Mesendoderm (in vitro differentiated cells): ENCODE measurements at regions not wholly inside any gene's neighbourhood (a gene's known extent, or its start where the extent isn't known, plus 50 kb on each side); places are given as distances from the start of the nearest gene placed in this dataset.

Experiments
- DNase-seq: peaks from one replicate; pipeline ENCODE4 v3.0.0; 2013
- H2AK5ac ChIP-seq: 2 replicates; pipeline ENCODE4 v1.6.1; 2013; ENCODE audit warnings: low read length, inconsistent platforms
- H2BK120ac ChIP-seq: 2 replicates; pipeline ENCODE4 v1.6.1; 2013; ENCODE audit warnings: low read depth, mild to moderate bottlenecking, low read length, moderate library complexity, mixed read lengths
- H2BK15ac ChIP-seq: replicated peaks from 2 replicates; pipeline ENCODE4 v1.6.1; 2013; ENCODE audit warnings: low read depth, mild to moderate bottlenecking, moderate library complexity
- H2BK5ac ChIP-seq: 2 replicates; pipeline ENCODE4 v1.6.1; 2013; ENCODE audit warnings: low read length, inconsistent platforms
- H3K18ac ChIP-seq: 2 replicates; pipeline ENCODE4 v1.6.1; 2013; ENCODE audit warnings: mild to moderate bottlenecking, low read length, mixed read lengths
- H3K23ac ChIP-seq: one replicate; pipeline ENCODE4 v1.6.1; 2013; ENCODE audit warnings: low read length
- H3K27ac ChIP-seq: 2 replicates; pipeline ENCODE4 v1.5.1; 2013; ENCODE audit warnings: low read depth, mild to moderate bottlenecking, inconsistent platforms, low read length, moderate library complexity
- H3K27me3 ChIP-seq: 2 replicates; pipeline ENCODE4 v1.6.1; 2013; ENCODE audit warnings: low read length, control low read depth, mild to moderate bottlenecking, inconsistent platforms; ENCODE audit not compliant: insufficient read depth, poor library complexity
- H3K36me3 ChIP-seq: 2 replicates; pipeline ENCODE4 v1.6.1; 2013; ENCODE audit warnings: low read length, inconsistent platforms; ENCODE audit not compliant: control insufficient read depth, insufficient read depth
- H3K4ac ChIP-seq: one replicate; pipeline ENCODE4 v1.6.1; 2013; ENCODE audit warnings: low read depth, mild to moderate bottlenecking, low read length, moderate library complexity
- H3K4me1 ChIP-seq: 2 replicates; pipeline ENCODE4 v1.6.1; 2013; ENCODE audit warnings: low read depth, low read length, inconsistent platforms; ENCODE audit not compliant: control insufficient read depth
- H3K4me2 ChIP-seq: 2 replicates; pipeline ENCODE4 v1.6.1; 2013; ENCODE audit warnings: low read length
- H3K4me3 ChIP-seq: 2 replicates; pipeline ENCODE4 v1.5.1; 2013; ENCODE audit warnings: mild to moderate bottlenecking, low read length
- H3K56ac ChIP-seq: one replicate; pipeline ENCODE4 v1.6.1; 2013; ENCODE audit warnings: low read length
- H3K79me1 ChIP-seq: 2 replicates; pipeline ENCODE4 v1.6.1; 2013; ENCODE audit warnings: low read length, inconsistent platforms
- H3K79me2 ChIP-seq: 2 replicates; pipeline ENCODE4 v1.6.1; 2013; ENCODE audit warnings: mild to moderate bottlenecking, low read length; ENCODE audit not compliant: control insufficient read depth, insufficient read depth
- H3K9ac ChIP-seq: 2 replicates; pipeline ENCODE4 v1.6.1; 2013; ENCODE audit warnings: low read length, inconsistent platforms
- H4K5ac ChIP-seq: one replicate; pipeline ENCODE4 v1.6.1; 2013; ENCODE audit warnings: low read length
- H4K8ac ChIP-seq: one replicate; pipeline ENCODE4 v1.6.1; 2013; ENCODE audit warnings: low read depth, mild to moderate bottlenecking, control low read depth, low read length, moderate library complexity
- WGBS: extraction: QIAGEN DNeasy Blood & Tissue Kit; methylation state at CpG from one replicate; pipeline ENCODE4 v1.1.7; 2013; ENCODE audit warnings: low lambda C conversion rate, missing lambda C conversion rate; ENCODE audit not compliant: insufficient coverage; ENCODE audit errors: extremely low coverage; 5-methylcytosine and 5-hydroxymethylcytosine counted together

DNA sequence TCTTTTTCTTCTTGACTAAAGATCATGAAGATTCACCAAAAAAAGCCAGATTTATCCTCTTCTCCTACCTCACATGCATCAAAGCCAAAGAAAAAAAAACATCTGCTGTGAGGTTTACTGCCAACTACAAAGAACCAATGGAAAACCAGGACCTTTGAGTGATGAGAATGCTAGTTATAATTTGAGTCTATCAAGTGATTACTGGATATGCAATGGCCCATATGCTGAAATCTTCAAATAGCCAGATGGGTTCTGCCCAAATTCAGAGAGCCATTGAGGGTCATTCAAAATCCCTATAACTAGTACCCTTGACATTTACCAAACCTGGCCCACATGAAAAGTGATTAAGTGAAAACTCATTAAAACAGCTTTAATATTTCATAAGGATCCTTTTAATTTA, 78.4 kb upstream of the ACO1 start:
- Histone ChIP-seq H3K36me3 (no peaks in the 10 kb centered on the region), H3K9ac (no peak overlapping the region), H3K4me3 (no peak overlapping the region), H4K5ac (no peak overlapping the region), H3K27ac (no peak overlapping the region), H3K79me1 (no peaks in the 10 kb centered on the region), H2AK5ac (no peak overlapping the region), H2BK15ac (no peak overlapping the region), H3K79me2 (no peaks in the 10 kb centered on the region), H3K4ac (no peak overlapping the region), H2BK120ac (no peak overlapping the region), H3K18ac (no peak overlapping the region), H3K56ac (no peak overlapping the region), H3K4me2 (no peak overlapping the region), H3K4me1 (no peaks in the 10 kb centered on the region), H3K27me3 (no peaks in the 10 kb centered on the region), H4K8ac (no peak overlapping the region), H3K23ac (no peak overlapping the region), H2BK5ac (no peak overlapping the region)
- DNase-seq = no peak

GRCh38 chr9:32319312-32319929, 65.0 kb upstream of the ACO1 start:
- no peak overlapping the region for H4K8ac ChIP-seq
- no peak overlapping the region for H2BK5ac ChIP-seq
- no CpG with 5 or more reads among the region's 4 CpGs for WGBS
- no peak overlapping the region for H3K9ac ChIP-seq
- H3K4me3 ChIP-seq = no peak overlapping the region
- no peak overlapping the region for H3K18ac ChIP-seq
- no peak overlapping the region for H2BK15ac ChIP-seq
- H3K27ac ChIP-seq = no peak overlapping the region
- H3K79me1 ChIP-seq = no peaks in the 10 kb centered on the region
- no peaks in the 10 kb centered on the region for H3K27me3 ChIP-seq
- no peak overlapping the region for H3K23ac ChIP-seq
- no peak overlapping the region for H4K5ac ChIP-seq
- no peaks in the 10 kb centered on the region for H3K79me2 ChIP-seq
- no peak overlapping the region for H3K4ac ChIP-seq
- no peak overlapping the region for H2AK5ac ChIP-seq
- no peak overlapping the region for H2BK120ac ChIP-seq
- no peaks in the 10 kb centered on the region for H3K4me1 ChIP-seq
- no peak for DNase-seq
- H3K36me3 ChIP-seq = no peaks in the 10 kb centered on the region
- no peak overlapping the region for H3K4me2 ChIP-seq
- H3K56ac ChIP-seq = no peak overlapping the region

DNA sequence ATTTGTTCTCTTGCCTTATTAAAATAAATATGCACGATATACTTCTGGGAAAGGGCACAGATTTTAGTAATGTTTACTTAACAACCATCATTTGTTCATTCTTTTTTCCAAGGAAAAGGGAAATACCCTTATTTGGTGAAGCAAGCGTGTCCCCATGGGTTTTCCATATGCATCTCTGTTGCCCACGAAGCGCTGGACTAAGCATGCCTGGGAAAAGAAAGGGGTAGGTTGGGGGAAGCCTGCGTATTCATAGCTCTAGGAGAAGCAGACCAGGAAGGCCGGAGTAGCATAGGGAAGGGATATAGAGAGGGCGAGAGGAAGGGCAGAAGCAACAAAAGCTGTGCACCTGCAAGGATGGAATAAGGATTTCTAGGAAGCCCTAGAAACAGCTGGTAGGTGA, 61.8 kb upstream of the ACO1 start:
- Histone ChIP-seq H3K4me3 (no peak overlapping the region), H3K4me2 (no peak overlapping the region), H3K18ac (no peak overlapping the region), H4K8ac (no peak overlapping the region), H3K4me1 (no peaks in the 10 kb centered on the region), H3K27me3 (no peaks in the 10 kb centered on the region), H2BK15ac (no peak overlapping the region), H2BK120ac (no peak overlapping the region), H3K4ac (no peak overlapping the region), H3K23ac (no peak overlapping the region), H2AK5ac (no peak overlapping the region), H3K36me3 (no peaks in the 10 kb centered on the region), H3K56ac (no peak overlapping the region), H3K9ac (no peak overlapping the region), H2BK5ac (no peak overlapping the region), H3K27ac (no peak overlapping the region), H4K5ac (no peak overlapping the region), H3K79me2 (no peaks in the 10 kb centered on the region), H3K79me1 (no peaks in the 10 kb centered on the region)
- WGBS = no CpG with 5 or more reads among the region's 7 CpGs
- DNase-seq = no peak

DNA sequence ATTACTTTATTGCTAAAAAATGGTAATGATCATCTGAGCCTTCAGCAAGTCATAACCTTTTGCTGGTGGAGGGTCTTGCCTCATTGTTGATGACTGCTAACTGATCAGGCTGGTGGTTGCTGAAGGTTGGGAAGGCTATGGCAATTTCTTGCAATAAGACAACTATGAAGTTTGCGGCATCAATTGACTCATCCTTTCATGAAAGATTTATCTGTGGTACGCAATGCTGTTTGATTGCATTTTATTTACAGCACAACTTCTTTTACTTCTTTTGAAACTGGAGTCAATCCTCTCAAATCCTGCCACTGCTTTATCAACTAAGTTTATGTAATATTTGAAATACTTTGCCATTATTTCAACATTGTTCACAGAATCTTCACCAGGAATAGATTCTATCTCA, 58.3 kb upstream of the ACO1 start:
- Histone ChIP-seq H2AK5ac (no peak overlapping the region), H4K5ac (no peak overlapping the region), H3K23ac (no peak overlapping the region), H3K4me3 (no peak overlapping the region), H3K4me1 (no peaks in the 10 kb centered on the region), H3K4ac (no peak overlapping the region), H4K8ac (no peak overlapping the region), H3K79me2 (no peaks in the 10 kb centered on the region), H3K27me3 (no peaks in the 10 kb centered on the region), H3K56ac (no peak overlapping the region), H3K36me3 (no peaks in the 10 kb centered on the region), H3K27ac (no peak overlapping the region), H2BK120ac (no peak overlapping the region), H3K9ac (no peak overlapping the region), H2BK5ac (no peak overlapping the region), H3K18ac (no peak overlapping the region), H3K4me2 (no peak overlapping the region), H2BK15ac (no peak overlapping the region), H3K79me1 (no peaks in the 10 kb centered on the region)
- DNase-seq = no peak
- WGBS = no CpG with 5 or more reads among the region's 2 CpGs

DNA sequence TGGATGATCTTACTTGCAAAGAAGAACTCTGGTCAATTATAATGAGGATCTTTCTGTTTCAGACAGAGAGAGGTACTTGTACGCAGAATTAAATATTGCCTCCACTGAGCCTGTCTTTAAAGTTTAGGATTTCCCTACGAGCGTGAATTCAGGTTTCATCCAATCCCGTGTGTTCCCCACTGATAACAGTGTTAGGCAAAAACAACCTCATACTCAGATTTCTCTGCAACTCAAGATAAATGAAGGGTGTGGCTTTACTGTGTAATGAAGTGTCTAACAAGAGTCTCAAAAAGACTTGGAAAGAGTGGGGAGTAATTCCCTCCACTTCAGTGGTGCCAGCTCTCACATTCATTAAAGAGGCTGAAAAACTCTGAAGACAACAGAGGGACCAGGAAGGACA, 53.2 kb upstream of the ACO1 start:
- Histone ChIP-seq H3K23ac (no peak overlapping the region), H3K18ac (no peak overlapping the region), H2BK15ac (no peak overlapping the region), H3K9ac (no peak overlapping the region), H3K4me1 (no peaks in the 10 kb centered on the region), H3K79me2 (no peaks in the 10 kb centered on the region), H3K56ac (no peak overlapping the region), H2BK120ac (no peak overlapping the region), H3K27me3 (no peaks in the 10 kb centered on the region), H4K5ac (no peak overlapping the region), H2AK5ac (no peak overlapping the region), H3K79me1 (no peaks in the 10 kb centered on the region), H3K4me3 (no peak overlapping the region), H3K4ac (no peak overlapping the region), H2BK5ac (no peak overlapping the region), H3K27ac (no peak overlapping the region), H3K36me3 (no peaks in the 10 kb centered on the region), H4K8ac (no peak overlapping the region), H3K4me2 (no peak overlapping the region)
- no peak for DNase-seq
- WGBS = no CpG with 5 or more reads among the region's 4 CpGs

GRCh38 chr9:32334112-32334511, 50.3 kb upstream of the ACO1 start:
- Histone ChIP-seq H2BK15ac (no peak overlapping the region), H3K4me3 (no peak overlapping the region), H3K79me2 (no peaks in the 10 kb centered on the region), H3K56ac (no peak overlapping the region), H4K5ac (no peak overlapping the region), H3K23ac (no peak overlapping the region), H3K4me2 (no peak overlapping the region), H3K36me3 (no peaks in the 10 kb centered on the region), H3K4ac (no peak overlapping the region), H3K79me1 (no peaks in the 10 kb centered on the region), H3K18ac (no peak overlapping the region), H2AK5ac (no peak overlapping the region), H3K27ac (no peak overlapping the region), H2BK5ac (no peak overlapping the region), H3K27me3 (no peaks in the 10 kb centered on the region), H4K8ac (no peak overlapping the region), H2BK120ac (no peak overlapping the region), H3K9ac (no peak overlapping the region), H3K4me1 (no peaks in the 10 kb centered on the region)
- WGBS = no CpG with 5 or more reads among the region's 7 CpGs
- no peak for DNase-seq
